ENCODE measurements at regions not wholly inside any gene's neighbourhood (a gene's known extent, or its start where the extent isn't known, plus 50 kb on each side); places are given as distances from the start of the nearest gene placed in this dataset.

GRCh38 chr7:121669144-121669543 lies 203.8 kb upstream of the PTPRZ1 start:
- Histone ChIP-seq H3K9me3 (no peaks in the 10 kb centered on the region), H3K27me3 (replicated peaks; ENCODE audit: insufficient read depth) (no peaks in the 10 kb centered on the region), H3K27ac (no peak overlapping the region), H3K36me3 (no peaks in the 10 kb centered on the region), H3K4me3 (no peak overlapping the region), H3K4me1 (replicated peaks) (no peaks in the 10 kb centered on the region)
- no peak for DNase-seq (ENCODE audit: low spot score)
- TF ChIP-seq CTCF (IDR thresholded peaks at IDR 0.05): no peak
- no peak for TF ChIP-seq POLR2AphosphoS5 (IDR thresholded peaks at IDR 0.05)
- TF ChIP-seq POLR2A (IDR thresholded peaks at IDR 0.05): no peak
- intact Hi-C loops (cut with DNase I): no loop called here

DNA sequence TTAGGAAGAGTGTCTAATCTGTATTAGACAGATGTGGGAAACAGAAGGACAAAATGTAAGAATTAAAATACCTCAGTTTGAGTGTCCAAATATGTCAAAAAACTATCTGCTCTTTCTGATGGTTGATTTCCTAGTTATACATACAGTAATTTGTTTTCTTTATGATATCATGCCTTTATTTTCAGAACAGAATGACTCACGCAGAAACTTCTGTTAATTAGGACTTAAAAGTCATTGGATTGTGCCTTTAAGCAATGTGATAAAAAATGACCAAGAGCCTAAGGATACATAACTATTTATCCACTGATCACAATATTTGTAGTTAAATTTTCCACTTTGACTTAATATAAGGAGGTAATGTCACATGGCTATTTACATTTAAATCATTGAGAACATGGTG lies 206.7 kb upstream of the PTPRZ1 start:
- DNase-seq (ENCODE audit: low spot score): no peak
- TF ChIP-seq POLR2A (IDR thresholded peaks at IDR 0.05) (no peak), POLR2AphosphoS5 (IDR thresholded peaks at IDR 0.05) (no peak)
- no peaks in the 10 kb centered on the region for H3K4me1 ChIP-seq (replicated peaks)
- no peak overlapping the region for H3K4me3 ChIP-seq
- H3K36me3 ChIP-seq: no peaks in the 10 kb centered on the region
- no peak overlapping the region for H3K27ac ChIP-seq
- no peaks in the 10 kb centered on the region for H3K9me3 ChIP-seq
- WGBS: 90% methylated on average over 1 of the region's 1 CpG
- intact Hi-C loops (cut with DNase I): no loop called here
- H3K27me3 ChIP-seq (replicated peaks; ENCODE audit: insufficient read depth): no peaks in the 10 kb centered on the region

GRCh38 chr7:121643320-121643719 lies 229.6 kb upstream of the PTPRZ1 start:
- Histone ChIP-seq H3K27me3 (replicated peaks; ENCODE audit: insufficient read depth) (no peaks in the 10 kb centered on the region), H3K4me3 (no peak overlapping the region), H3K9me3 (no peaks in the 10 kb centered on the region), H3K27ac (no peak overlapping the region), H3K4me1 (replicated peaks) (no peaks in the 10 kb centered on the region), H3K36me3 (no peaks in the 10 kb centered on the region)
- intact Hi-C loops (cut with DNase I): no loop called here
- TF ChIP-seq CTCF (IDR thresholded peaks at IDR 0.05): no peak
- no peak for TF ChIP-seq POLR2AphosphoS5 (IDR thresholded peaks at IDR 0.05)
- no peak for TF ChIP-seq POLR2A (IDR thresholded peaks at IDR 0.05)
- 96% methylated on average over 1 of the region's 1 CpG for WGBS
- no peak for DNase-seq (ENCODE audit: low spot score)

GRCh38 chr7:121639705-121640104 lies 233.3 kb upstream of the PTPRZ1 start:
- intact Hi-C loops (cut with DNase I): no loop called here
- no peak for DNase-seq (ENCODE audit: low spot score)
- H3K4me1 ChIP-seq (replicated peaks): no peaks in the 10 kb centered on the region
- no peaks in the 10 kb centered on the region for H3K9me3 ChIP-seq
- no peak overlapping the region for H3K27ac ChIP-seq
- TF ChIP-seq POLR2AphosphoS5 (IDR thresholded peaks at IDR 0.05): no peak
- no peaks in the 10 kb centered on the region for H3K36me3 ChIP-seq
- 83% methylated on average over 5 of the region's 5 CpGs for WGBS
- no peaks in the 10 kb centered on the region for H3K27me3 ChIP-seq (replicated peaks; ENCODE audit: insufficient read depth)
- H3K4me3 ChIP-seq: no peak overlapping the region

DNA sequence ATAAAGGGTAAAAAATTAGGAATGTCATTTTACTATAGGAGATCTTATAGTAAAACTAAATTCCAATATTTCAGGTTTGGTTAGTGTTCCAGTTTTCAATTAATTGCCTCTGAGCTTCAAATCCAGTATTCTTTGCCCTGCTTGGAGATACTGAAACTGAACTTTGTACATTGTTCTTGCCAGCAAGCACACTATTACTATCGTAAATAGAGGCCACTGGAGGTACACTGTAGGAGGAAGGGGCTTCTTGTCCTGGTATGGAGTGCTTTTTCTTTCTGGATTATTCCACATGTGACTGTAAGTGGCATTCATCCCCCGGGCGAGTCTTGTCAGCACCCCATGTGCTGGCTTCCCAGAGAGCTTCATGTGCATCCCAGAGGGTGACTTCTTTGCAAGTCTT lies 234.7 kb upstream of the PTPRZ1 start:
- 96% methylated on average over 3 of the region's 3 CpGs for WGBS
- intact Hi-C loops (cut with DNase I): no loop called here
- DNase-seq (ENCODE audit: low spot score): no peak

More for the DNA sequence above, 234.7 kb upstream of the PTPRZ1 start:
- Histone ChIP-seq H3K4me3 (no peak overlapping the region), H3K9me3 (no peaks in the 10 kb centered on the region), H3K4me1 (replicated peaks) (no peaks in the 10 kb centered on the region), H3K27me3 (replicated peaks; ENCODE audit: insufficient read depth) (no peaks in the 10 kb centered on the region), H3K36me3 (no peaks in the 10 kb centered on the region), H3K27ac (no peak overlapping the region)
- TF ChIP-seq CTCF (IDR thresholded peaks at IDR 0.05) (no peak), POLR2A (IDR thresholded peaks at IDR 0.05) (no peak), POLR2AphosphoS5 (IDR thresholded peaks at IDR 0.05) (no peak)
